ENCODE measurements at regions not wholly inside any gene's neighbourhood (a gene's known extent, or its start where the extent isn't known, plus 50 kb on each side); places are given as distances from the start of the nearest gene placed in this dataset.

DNA sequence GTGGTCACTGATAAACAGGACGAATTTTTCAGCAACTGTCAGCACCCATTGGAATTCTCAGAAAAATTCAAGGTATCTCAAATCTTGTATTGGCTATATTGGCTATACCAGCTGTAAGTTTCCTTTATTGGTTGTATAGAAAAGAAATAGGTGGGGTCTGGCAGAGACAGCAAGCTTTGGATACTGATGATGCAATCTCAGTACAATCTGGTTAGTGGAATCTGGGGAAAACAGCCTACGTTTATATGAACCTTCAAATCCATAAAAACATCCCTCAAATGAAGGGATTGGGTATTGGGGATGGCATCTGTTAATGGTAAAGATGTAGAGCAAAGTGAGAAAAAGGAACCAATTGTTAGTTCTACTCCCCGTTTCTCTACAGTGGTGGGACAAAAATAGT lies 76.4 kb upstream of the MBNL3 start (continued):
- TF ChIP-seq RAD21 (IDR thresholded peaks at IDR 0.05; ENCODE audit: low read length) (no peak), MEF2A (IDR thresholded peaks at IDR 0.05; ENCODE audit: borderline replicate concordance, low read depth) (no peak), MXI1 (IDR thresholded peaks at IDR 0.05; ENCODE audit: low read depth, low read length) (no peak)
- TF ChIP-seq, protein P1, sequence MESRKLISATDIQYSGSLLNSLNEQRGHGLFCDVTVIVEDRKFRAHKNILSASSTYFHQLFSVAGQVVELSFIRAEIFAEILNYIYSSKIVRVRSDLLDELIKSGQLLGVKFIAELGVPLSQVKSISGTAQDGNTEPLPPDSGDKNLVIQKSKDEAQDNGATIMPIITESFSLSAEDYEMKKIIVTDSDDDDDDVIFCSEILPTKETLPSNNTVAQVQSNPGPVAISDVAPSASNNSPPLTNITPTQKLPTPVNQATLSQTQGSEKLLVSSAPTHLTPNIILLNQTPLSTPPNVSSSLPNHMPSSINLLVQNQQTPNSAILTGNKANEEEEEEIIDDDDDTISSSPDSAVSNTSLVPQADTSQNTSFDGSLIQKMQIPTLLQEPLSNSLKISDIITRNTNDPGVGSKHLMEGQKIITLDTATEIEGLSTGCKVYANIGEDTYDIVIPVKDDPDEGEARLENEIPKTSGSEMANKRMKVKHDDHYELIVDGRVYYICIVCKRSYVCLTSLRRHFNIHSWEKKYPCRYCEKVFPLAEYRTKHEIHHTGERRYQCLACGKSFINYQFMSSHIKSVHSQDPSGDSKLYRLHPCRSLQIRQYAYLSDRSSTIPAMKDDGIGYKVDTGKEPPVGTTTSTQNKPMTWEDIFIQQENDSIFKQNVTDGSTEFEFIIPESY (IDR thresholded peaks at IDR 0.05; ENCODE audit: borderline replicate concordance, low read depth): no peak
- TF ChIP-seq, protein P2, sequence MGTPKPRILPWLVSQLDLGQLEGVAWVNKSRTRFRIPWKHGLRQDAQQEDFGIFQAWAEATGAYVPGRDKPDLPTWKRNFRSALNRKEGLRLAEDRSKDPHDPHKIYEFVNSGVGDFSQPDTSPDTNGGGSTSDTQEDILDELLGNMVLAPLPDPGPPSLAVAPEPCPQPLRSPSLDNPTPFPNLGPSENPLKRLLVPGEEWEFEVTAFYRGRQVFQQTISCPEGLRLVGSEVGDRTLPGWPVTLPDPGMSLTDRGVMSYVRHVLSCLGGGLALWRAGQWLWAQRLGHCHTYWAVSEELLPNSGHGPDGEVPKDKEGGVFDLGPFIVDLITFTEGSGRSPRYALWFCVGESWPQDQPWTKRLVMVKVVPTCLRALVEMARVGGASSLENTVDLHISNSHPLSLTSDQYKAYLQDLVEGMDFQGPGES (IDR thresholded peaks at IDR 0.05; ENCODE audit: low read depth, low read length): no peak

DNA sequence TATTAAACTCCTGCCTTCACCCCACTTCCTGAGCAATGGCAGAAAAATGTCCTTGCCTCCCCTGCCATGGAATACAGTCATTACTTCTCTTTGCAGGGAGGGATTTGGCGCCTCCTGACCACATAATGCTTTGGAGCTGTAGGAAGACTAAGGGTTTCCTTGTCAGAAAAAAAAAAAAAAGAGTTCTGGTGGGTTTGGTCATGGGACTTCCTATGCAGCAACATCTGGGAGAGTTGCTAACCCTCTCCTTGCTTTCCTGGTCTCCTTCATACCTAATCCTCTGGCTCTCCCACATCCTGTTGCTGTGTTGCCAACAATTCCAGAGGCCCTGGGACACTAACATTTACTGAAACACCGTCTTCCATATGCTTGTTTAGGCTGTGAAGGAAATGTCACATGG lies 75.1 kb upstream of the MBNL3 start:
- TF ChIP-seq TEAD4 (IDR thresholded peaks at IDR 0.05; ENCODE audit: borderline replicate concordance, insufficient read depth) (no peak), EZH2phosphoT487 (IDR thresholded peaks at IDR 0.05; ENCODE audit: borderline replicate concordance, low read depth) (no peak), MEF2A (IDR thresholded peaks at IDR 0.05; ENCODE audit: borderline replicate concordance, low read depth) (no peak), CHD2 (IDR thresholded peaks at IDR 0.05; ENCODE audit: low read length, partially characterized antibody) (no peak), RFX5 (IDR thresholded peaks at IDR 0.05; ENCODE audit: low read length) (no peak), FOXJ3 (CRISPR knock-in tag; IDR thresholded peaks at IDR 0.05) (no peak), RAD21 (IDR thresholded peaks at IDR 0.05; ENCODE audit: low read length) (no peak), RXRA (IDR thresholded peaks at IDR 0.05; ENCODE audit: borderline replicate concordance, low read depth) (no peak), SMC3 (IDR thresholded peaks at IDR 0.05; ENCODE audit: low read depth, low read length) (no peak), TAF1 (IDR thresholded peaks at IDR 0.05; ENCODE audit: borderline replicate concordance, low read depth, low read length) (no peak), FOSL2 (IDR thresholded peaks at IDR 0.05; ENCODE audit: borderline replicate concordance, low read depth) (no peak), POLR2AphosphoS5 (IDR thresholded peaks at IDR 0.05; ENCODE audit: low read depth, low read length) (no peak)
- TF ChIP-seq, protein P3, sequence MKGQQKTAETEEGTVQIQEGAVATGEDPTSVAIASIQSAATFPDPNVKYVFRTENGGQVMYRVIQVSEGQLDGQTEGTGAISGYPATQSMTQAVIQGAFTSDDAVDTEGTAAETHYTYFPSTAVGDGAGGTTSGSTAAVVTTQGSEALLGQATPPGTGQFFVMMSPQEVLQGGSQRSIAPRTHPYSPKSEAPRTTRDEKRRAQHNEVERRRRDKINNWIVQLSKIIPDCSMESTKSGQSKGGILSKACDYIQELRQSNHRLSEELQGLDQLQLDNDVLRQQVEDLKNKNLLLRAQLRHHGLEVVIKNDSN (IDR thresholded peaks at IDR 0.05; ENCODE audit: borderline replicate concordance, low read depth): no peak
- TF ChIP-seq, protein P4, sequence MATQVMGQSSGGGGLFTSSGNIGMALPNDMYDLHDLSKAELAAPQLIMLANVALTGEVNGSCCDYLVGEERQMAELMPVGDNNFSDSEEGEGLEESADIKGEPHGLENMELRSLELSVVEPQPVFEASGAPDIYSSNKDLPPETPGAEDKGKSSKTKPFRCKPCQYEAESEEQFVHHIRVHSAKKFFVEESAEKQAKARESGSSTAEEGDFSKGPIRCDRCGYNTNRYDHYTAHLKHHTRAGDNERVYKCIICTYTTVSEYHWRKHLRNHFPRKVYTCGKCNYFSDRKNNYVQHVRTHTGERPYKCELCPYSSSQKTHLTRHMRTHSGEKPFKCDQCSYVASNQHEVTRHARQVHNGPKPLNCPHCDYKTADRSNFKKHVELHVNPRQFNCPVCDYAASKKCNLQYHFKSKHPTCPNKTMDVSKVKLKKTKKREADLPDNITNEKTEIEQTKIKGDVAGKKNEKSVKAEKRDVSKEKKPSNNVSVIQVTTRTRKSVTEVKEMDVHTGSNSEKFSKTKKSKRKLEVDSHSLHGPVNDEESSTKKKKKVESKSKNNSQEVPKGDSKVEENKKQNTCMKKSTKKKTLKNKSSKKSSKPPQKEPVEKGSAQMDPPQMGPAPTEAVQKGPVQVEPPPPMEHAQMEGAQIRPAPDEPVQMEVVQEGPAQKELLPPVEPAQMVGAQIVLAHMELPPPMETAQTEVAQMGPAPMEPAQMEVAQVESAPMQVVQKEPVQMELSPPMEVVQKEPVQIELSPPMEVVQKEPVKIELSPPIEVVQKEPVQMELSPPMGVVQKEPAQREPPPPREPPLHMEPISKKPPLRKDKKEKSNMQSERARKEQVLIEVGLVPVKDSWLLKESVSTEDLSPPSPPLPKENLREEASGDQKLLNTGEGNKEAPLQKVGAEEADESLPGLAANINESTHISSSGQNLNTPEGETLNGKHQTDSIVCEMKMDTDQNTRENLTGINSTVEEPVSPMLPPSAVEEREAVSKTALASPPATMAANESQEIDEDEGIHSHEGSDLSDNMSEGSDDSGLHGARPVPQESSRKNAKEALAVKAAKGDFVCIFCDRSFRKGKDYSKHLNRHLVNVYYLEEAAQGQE (IDR thresholded peaks at IDR 0.05; ENCODE audit: low read depth, low read length): no peak
- TF ChIP-seq, protein P5, sequence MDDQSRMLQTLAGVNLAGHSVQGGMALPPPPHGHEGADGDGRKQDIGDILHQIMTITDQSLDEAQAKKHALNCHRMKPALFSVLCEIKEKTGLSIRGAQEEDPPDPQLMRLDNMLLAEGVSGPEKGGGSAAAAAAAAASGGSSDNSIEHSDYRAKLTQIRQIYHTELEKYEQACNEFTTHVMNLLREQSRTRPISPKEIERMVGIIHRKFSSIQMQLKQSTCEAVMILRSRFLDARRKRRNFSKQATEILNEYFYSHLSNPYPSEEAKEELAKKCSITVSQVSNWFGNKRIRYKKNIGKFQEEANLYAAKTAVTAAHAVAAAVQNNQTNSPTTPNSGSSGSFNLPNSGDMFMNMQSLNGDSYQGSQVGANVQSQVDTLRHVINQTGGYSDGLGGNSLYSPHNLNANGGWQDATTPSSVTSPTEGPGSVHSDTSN (IDR thresholded peaks at IDR 0.05): no peak
- Histone ChIP-seq H3K36me3 (replicated peaks in 1 of 2; ENCODE audit: control insufficient read depth in 1 of 2, insufficient read depth in 2 of 2, low read length in 1 of 2) (no peaks in the 10 kb centered on the region), H2AFZ (ENCODE audit: low read depth) (no peak overlapping the region), H3K4me3 (ENCODE audit: low read depth in 2 of 2, low read length in 1 of 2) (no peak overlapping the region), H3K9ac (no peak overlapping the region), H4K20me1 (ENCODE audit: insufficient read depth) (no peaks in the 10 kb centered on the region), H3K27me3 (ENCODE audit: insufficient read depth) (no peaks in the 10 kb centered on the region; the same call in 1 of the 2 replicates), H3K79me2 (ENCODE audit: insufficient read depth) (no peaks in the 10 kb centered on the region), H3K9me2 (no peaks in the 10 kb centered on the region), H3K4me2 (no peak overlapping the region), H3K9me3 (no peaks in the 10 kb centered on the region), H3F3A (replicated peaks; ENCODE audit: insufficient read depth) (no peaks in the 10 kb centered on the region), H3K27ac (ENCODE audit: low read depth in 2 of 2, low read length in 1 of 2) (no peak overlapping the region), H3K4me1 (ENCODE audit: control insufficient read depth in 1 of 2, insufficient read depth in 2 of 2, low read depth in 1 of 2, low read length in 1 of 2) (no peaks in the 10 kb centered on the region)
- CTCF ChIA-PET: no interaction called here
- no peak for DNase-seq
- 4% methylated on average over 2 of the region's 2 CpGs for WGBS (ENCODE audit: low lambda C conversion rate)
- POLR2A ChIA-PET: no interaction called here

Data from SK-N-SH (cell line).